ENCODE measurements at regions not wholly inside any gene's neighbourhood (a gene's known extent, or its start where the extent isn't known, plus 50 kb on each side); places are given as distances from the start of the nearest gene placed in this dataset.

DNA sequence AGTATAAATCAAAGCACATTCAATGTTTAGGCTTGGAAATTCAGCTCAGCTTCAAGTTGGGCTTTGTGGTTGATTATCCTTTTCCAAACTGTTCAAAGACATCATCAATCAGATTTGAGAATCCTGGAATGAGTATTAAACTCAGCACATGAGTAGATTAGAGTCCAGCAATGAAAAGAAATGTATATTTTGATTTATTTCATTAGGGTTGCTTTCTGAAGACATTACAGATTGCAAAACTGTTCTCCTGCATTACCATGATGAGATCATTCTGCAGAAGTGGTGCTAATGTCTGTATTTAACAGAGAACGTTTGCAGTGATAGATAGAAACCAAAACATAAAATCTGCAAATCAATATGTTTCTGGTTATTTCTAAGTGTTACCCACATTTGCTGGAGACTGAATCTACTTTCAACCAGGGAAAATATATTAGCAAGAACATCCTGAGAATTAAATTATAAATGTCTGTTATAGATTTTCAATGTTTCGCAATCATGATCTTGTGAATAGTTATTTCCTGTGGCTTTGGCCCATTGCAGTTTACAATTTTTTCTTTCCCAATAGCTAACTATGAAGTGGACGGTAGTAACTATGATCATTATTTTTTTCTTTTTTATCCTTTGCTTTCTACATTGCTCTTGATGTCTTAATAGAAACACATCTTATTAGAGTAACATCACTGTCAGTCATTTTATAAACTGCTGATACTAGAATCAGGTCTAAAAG, 1125.7 kb upstream of the GOT2 start:
- no peaks in the 10 kb centered on the region for H3K79me2 ChIP-seq (ENCODE audit: low read length)
- H3F3A ChIP-seq (ENCODE audit: insufficient read depth, low read length), result no peaks in the 10 kb centered on the region
- no peak overlapping the region for H3K9ac ChIP-seq (ENCODE audit: low read length)
- no peaks in the 10 kb centered on the region for H3K27me3 ChIP-seq (replicated peaks; ENCODE audit: insufficient read depth, low read length)
- H3K4me2 ChIP-seq (ENCODE audit: low read depth, low read length), result no peak overlapping the region
- H2AFZ ChIP-seq (ENCODE audit: low read length), result no peak overlapping the region
- TF ChIP-seq CTCF (IDR thresholded peaks at IDR 0.05; ENCODE audit: low read length), result no peak
- no peak for TF ChIP-seq EZH2 (optimal IDR thresholded peaks at IDR 0.05; ENCODE audit: low read depth, low read length)
- TF ChIP-seq EZH2phosphoT487 (IDR thresholded peaks at IDR 0.05; ENCODE audit: low read length), result no peak
- no peaks in the 10 kb centered on the region for H4K20me1 ChIP-seq (ENCODE audit: insufficient read depth, low read length)
- DNase-seq, result no peak
- H3K36me3 ChIP-seq (replicated peaks; ENCODE audit: insufficient read depth, low read length), result no peaks in the 10 kb centered on the region
- no peaks in the 10 kb centered on the region for H3K4me1 ChIP-seq (ENCODE audit: low read length)
- no peak overlapping the region for H3K27ac ChIP-seq (ENCODE audit: low read length)
- H3K9me2 ChIP-seq (replicated peaks; ENCODE audit: insufficient read depth, low read length), result no peaks in the 10 kb centered on the region
- H3K9me3 ChIP-seq (replicated peaks; ENCODE audit: insufficient read depth, low read length), result no peaks in the 10 kb centered on the region
- no peak overlapping the region for H3K4me3 ChIP-seq (ENCODE audit: low read length)

DNA sequence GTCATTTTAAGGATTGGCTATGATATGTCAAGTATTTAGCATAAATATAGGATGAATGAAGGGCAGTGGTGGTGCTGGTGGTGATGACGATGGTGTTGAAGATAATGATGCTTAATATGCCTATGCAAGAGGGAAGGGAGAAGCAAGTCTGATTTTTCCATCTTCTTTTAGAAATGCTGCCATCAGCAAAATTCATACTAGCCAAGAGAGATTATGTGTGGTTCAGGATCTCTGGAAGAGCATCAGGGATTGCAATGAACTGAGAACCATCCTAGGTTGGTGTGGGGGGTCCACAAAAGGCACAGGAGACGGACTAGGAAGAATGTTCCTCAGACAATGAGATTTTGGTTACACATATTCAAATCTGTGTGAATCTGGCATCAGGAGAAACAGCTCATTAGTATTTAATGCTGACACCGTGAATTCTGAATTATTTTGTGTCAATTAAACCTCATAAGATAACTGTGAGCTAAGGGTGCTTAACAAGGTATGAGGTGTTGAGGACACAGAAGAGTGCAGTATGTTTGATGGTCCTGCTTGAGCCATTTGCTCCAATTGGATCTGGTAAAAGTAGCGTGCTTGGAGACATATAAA, 1120.8 kb upstream of the GOT2 start:
- H3K27me3 ChIP-seq (replicated peaks; ENCODE audit: insufficient read depth, low read length), result no peaks in the 10 kb centered on the region
- H3K4me2 ChIP-seq (ENCODE audit: low read depth, low read length), result no peak overlapping the region
- H3K9ac ChIP-seq (ENCODE audit: low read length), result no peak overlapping the region

DNA sequence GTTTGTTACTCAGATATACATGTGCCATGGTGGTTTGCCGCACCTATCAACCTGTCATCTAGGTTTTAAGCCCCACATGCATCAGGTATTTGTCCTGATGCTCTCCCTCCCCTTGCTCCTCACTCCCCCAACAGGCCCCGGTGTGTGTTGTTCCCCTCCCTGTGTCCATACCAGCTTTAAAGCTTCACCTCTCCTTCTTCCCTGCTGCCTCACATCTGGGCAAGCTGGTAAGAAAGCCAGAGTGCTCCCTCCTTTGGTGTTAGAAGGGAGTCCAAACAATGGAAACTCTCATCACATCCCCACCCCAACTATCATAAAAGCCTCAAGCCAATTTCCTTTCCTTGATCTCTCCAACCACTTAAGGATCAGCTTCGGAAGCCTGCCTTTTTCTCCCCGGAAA, 1115.6 kb upstream of the GOT2 start:
- H3K9me3 ChIP-seq (replicated peaks; ENCODE audit: insufficient read depth, low read length), result no peaks in the 10 kb centered on the region
- H3K4me3 ChIP-seq (ENCODE audit: low read length), result no peak overlapping the region
- H3F3A ChIP-seq (ENCODE audit: insufficient read depth, low read length), result no peaks in the 10 kb centered on the region
- H3K79me2 ChIP-seq (ENCODE audit: low read length), result no peaks in the 10 kb centered on the region
- no peak overlapping the region for H3K4me2 ChIP-seq (ENCODE audit: low read depth, low read length)
- DNase-seq, result no peak
- H3K9ac ChIP-seq (ENCODE audit: low read length), result no peak overlapping the region
- no peak overlapping the region for H3K27ac ChIP-seq (ENCODE audit: low read length)
- H3K9me2 ChIP-seq (replicated peaks; ENCODE audit: insufficient read depth, low read length), result no peaks in the 10 kb centered on the region
- H2AFZ ChIP-seq (ENCODE audit: low read length), result no peak overlapping the region
- H4K20me1 ChIP-seq (ENCODE audit: insufficient read depth, low read length), result no peaks in the 10 kb centered on the region
- TF ChIP-seq EZH2 (optimal IDR thresholded peaks at IDR 0.05; ENCODE audit: low read depth, low read length) (no peak), EZH2phosphoT487 (IDR thresholded peaks at IDR 0.05; ENCODE audit: low read length) (no peak), CTCF (IDR thresholded peaks at IDR 0.05; ENCODE audit: low read length) (no peak)
- H3K4me1 ChIP-seq (ENCODE audit: low read length), result no peaks in the 10 kb centered on the region
- H3K36me3 ChIP-seq (replicated peaks; ENCODE audit: insufficient read depth, low read length), result no peaks in the 10 kb centered on the region
- H3K27me3 ChIP-seq (replicated peaks; ENCODE audit: insufficient read depth, low read length), result no peaks in the 10 kb centered on the region

More for the DNA sequence above, 1120.8 kb upstream of the GOT2 start:
- H3K27ac ChIP-seq (ENCODE audit: low read length), result no peak overlapping the region
- H3K4me1 ChIP-seq (ENCODE audit: low read length), result no peaks in the 10 kb centered on the region
- no peaks in the 10 kb centered on the region for H4K20me1 ChIP-seq (ENCODE audit: insufficient read depth, low read length)
- no peaks in the 10 kb centered on the region for H3K36me3 ChIP-seq (replicated peaks; ENCODE audit: insufficient read depth, low read length)
- no peaks in the 10 kb centered on the region for H3K9me2 ChIP-seq (replicated peaks; ENCODE audit: insufficient read depth, low read length)
- no peak overlapping the region for H3K4me3 ChIP-seq (ENCODE audit: low read length)
- DNase-seq, result no peak
- no peak overlapping the region for H2AFZ ChIP-seq (ENCODE audit: low read length)
- H3K9me3 ChIP-seq (replicated peaks; ENCODE audit: insufficient read depth, low read length), result no peaks in the 10 kb centered on the region
- H3F3A ChIP-seq (ENCODE audit: insufficient read depth, low read length), result no peaks in the 10 kb centered on the region
- TF ChIP-seq CTCF (IDR thresholded peaks at IDR 0.05; ENCODE audit: low read length) (no peak), EZH2 (optimal IDR thresholded peaks at IDR 0.05; ENCODE audit: low read depth, low read length) (no peak)
- no peaks in the 10 kb centered on the region for H3K79me2 ChIP-seq (ENCODE audit: low read length)
